Stimulated activated CD8-positive, alpha-beta memory T cell treated with anti-CD3 and anti-CD28 coated beads, Interleukin-12 subunit alpha, Interleukin-12 subunit beta, amount 100 ng/mL, for 24 hours (primary cell): ENCODE measurements at regions not wholly inside any gene's neighbourhood (a gene's known extent, or its start where the extent isn't known, plus 50 kb on each side); places are given as distances from the start of the nearest gene placed in this dataset.

Experiments used
- DNase-seq: peaks from one replicate; pipeline ENCODE4 v3.0.0-alpha.2; 2020; ENCODE audit errors: extremely low read depth

DNA sequence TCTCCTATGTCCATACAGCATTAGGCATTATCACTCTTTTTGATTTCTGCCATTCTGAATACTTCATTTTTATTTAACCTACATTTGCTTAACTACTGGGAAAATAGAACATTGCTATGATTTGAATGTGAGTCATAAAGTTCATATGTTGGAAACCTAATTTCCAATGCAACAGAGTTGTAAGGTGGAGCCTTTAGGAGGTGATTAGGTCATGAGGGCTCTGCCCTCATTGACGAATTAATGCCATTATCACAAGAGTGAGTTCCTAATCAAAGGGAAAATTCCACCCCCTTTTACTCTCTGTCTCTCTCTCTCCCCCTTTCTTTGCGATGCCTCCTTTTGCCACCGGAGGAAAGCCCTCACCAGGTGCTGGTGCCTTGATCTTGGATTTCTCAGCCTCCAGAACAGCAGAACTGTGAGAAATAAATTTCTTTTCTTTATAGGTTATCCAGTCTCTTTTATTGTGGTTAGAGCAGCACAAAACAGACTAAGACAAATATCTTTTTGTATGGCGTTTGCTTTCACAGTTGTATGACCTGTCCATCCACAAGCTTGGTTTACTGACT lies 180.1 kb upstream of the ARID2 start:
- no peak for DNase-seq

DNA sequence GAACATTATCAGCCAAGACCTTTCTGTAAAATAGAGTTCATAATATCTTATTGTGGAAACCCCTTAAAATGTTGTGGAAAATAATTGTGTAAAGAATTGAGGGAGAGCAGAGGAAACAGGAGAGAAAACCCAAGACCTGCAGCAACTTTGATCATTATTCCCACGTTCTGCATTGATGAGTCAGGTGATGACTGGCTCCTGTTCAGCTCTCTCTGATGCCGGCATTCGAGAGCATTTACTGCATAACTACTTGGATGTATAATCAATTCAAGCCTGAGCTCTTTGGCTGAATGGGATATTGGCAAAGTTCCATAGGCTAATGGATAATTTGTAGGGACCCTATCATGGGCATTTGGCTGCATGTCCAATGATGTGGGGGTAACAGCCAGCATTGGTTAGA lies 176.3 kb upstream of the ARID2 start:
- no peak for DNase-seq

DNA sequence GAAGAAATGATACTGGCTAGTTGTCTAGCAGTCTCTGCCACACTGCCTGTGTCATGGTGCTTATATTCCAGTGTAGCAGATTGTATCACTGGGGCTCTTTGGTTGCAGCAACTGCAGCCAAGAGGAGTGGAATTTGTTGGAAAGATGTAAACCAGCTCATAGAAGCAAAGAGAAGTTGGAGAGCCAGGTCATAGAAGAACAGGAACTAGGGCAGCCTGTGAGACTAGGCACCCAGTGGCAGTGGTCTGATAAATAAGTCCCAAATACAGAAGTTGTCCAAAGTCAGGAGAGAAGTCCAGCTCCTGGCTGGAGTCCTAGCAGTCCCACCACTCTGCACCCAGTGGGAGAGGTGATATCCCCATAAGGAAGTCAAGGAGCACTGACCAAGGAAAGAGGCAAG lies 172.5 kb upstream of the ARID2 start:
- DNase-seq = no peak

DNA sequence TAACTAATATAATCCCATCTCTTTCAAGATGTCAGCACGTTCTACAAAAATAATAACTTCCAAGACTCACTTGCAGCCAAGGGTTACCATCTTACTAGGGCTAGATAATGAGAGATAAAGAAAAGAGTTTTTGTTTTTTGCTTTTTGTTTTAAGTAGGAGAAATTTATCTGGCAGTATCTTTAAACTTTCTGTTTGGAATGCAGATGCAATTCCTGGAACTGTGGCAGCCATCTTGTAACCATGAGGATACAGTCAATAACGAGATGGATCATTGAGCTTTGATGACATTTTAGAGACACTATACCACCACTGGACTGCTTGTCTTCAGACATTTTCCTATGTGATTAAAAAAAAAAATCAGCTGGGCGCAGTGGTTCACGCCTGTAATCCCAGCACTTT lies 171.2 kb upstream of the ARID2 start:
- no peak for DNase-seq

DNA sequence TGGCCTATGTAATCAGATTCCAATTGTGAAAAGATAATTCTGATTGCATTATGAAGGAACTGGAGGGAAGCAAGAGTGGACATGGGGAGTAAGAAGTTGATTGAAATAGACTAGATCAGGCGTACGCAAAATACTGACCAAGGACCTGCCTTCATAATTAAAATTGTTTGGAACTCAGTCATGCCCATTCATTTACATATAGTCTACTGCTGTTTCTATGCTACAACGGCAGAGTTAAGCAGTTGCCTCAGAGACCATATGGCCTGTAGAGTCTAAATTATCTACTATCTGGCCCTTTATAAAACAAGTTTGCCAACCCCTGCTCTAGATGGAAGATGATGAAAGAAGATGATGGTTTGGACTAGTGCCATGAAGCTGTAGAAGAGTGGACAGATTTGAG lies 170.0 kb upstream of the ARID2 start:
- DNase-seq = no peak

DNA sequence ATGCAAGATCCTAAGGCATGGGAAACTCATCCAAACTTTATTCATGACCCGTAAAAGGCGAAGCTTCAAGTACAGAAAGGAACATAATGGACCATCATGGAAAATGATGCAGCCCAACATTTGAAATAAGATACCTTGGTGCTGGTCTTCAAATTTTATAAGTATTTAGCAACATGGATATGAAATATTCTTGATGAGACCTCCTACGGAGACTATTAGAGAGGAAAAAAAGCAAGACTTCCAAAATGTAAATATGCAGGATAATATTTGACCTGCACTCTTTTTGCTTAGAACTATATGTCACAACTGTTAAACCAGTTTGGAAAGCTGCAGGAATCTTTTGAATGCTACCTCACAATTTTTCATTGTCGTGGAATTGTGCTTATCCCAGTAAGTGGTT lies 168.8 kb upstream of the ARID2 start:
- DNase-seq = no peak

DNA sequence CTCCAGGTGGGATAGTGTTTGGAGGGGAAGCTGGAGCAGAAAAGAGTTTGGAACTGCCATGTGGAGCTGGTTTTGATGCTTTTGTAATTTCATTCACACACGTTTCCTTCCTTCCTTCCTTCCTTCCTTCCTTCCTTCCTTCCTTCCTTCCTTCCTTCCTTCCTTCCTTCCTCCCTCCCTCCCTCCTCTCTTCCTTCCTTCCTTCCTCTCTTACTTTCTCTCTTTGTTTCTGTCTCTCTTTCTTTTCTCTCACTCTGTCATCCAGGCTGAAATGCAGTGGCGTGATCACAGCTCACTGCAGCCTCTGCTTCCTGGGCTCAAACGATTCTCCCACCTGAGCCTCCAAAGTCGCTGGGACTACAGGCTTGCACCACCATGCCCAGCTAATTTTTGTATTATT lies 168.0 kb upstream of the ARID2 start:
- no peak for DNase-seq

DNA sequence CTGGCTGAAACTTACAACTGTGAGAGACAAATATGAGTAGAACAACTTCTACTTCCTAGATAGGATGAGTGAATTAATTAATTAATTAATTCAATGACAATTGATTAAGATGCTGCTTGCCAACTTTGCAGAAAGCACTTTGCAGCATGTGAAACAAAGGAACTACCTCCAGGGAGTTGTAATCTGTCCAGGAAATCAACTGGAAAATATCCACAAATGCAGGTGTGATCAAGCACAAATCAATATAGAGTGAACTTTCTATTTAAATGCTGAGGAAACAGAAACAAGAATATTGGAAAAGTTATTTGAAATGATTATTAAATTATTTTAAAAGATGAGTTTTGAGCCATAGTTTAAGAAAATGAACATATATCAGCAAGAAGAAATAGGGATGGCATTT lies 163.9 kb upstream of the ARID2 start:
- DNase-seq = no peak

DNA sequence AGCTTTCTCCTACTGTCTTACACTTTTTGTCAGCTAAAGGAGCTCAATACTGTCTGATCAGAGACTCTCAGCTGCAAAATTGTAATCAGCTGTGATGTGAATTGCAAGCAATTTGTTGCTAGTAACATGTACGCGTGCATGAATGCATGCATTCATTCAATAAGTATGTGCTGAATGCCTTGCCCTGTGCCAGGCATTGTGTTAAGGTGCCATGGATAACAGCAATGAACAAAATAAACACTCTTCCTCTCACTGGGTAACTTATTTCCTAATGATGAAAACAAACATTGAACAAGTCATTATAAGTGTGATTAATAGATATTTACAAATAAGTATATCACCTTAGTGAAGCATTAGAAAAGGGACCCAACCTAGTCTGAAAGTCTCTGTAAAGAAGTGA lies 163.2 kb upstream of the ARID2 start:
- no peak for DNase-seq

DNA sequence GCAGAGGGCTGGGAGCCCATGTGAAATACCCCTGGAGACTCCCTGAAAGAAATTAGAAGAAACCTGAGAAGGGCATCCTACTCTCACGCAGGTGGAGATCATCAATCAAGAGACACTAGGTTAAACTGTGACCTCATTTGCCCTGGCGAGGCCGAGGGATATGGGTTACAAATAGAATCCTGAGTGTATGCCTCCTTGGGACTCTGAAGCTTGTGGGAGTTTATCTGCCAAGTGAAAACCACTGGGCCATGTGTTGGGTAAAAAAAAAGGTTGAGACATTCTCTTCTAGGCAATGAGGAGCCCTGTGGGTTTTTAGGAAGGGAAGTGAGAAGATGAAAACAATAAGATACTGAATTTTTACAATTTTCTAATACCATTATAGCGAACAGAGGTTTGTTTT lies 160.7 kb upstream of the ARID2 start:
- DNase-seq = no peak

DNA sequence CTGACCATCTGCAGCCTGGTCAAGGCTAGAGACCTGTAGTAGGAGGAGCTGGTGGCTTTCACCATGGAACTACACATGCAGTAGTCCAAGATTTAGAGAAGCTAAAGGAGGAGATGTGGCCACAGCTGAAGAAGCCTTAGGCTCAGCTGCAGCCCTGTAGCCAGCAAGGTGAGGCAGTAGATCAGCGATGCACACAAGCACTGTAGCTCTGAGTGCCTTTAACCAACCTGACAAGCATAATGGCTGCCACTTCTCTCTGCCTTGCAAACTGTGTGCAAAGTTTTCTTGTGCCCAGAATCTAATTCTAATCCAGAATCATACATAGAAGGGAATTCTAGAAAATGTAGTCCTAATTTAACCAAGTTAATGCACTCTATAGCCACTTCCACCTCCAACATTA lies 159.0 kb upstream of the ARID2 start:
- DNase-seq = no peak

DNA sequence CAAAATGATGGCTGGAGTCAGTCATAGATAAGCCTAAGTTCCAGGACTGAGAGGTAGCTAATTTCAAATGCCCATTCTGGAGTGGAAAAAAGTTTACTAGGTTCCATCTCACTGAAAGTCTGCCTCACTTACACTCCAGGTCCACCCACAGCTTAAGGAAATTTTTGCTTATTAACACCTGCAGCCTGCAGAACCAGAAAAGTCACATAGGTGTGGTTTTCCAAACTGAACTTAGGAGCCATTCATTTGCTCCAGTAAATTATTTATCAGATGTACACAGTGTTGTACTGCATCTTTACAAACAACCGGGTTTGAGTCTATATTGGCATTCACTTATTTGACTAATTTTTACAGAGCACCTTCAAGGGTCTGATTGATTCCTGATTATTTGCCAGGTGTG lies 157.4 kb upstream of the ARID2 start:
- DNase-seq = no peak

DNA sequence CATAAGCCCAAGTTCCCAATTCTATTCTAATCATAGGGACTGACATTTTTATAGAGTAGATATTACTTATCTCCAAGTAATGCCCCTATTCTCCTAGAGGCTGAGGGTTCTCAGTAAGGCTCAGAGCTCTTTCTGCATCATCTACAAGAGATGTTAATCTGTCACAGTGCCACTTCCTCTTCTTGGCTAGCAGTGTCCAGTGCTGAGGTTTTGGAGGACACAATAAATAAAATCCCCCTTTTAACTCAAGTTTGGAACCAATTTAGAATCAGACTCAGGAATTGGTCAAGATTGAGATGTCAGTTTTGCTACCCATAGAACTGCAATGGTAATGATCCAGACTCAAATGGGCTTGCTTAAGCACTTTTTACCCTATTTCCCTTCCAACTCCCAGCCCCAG lies 154.1 kb upstream of the ARID2 start:
- no peak for DNase-seq

DNA sequence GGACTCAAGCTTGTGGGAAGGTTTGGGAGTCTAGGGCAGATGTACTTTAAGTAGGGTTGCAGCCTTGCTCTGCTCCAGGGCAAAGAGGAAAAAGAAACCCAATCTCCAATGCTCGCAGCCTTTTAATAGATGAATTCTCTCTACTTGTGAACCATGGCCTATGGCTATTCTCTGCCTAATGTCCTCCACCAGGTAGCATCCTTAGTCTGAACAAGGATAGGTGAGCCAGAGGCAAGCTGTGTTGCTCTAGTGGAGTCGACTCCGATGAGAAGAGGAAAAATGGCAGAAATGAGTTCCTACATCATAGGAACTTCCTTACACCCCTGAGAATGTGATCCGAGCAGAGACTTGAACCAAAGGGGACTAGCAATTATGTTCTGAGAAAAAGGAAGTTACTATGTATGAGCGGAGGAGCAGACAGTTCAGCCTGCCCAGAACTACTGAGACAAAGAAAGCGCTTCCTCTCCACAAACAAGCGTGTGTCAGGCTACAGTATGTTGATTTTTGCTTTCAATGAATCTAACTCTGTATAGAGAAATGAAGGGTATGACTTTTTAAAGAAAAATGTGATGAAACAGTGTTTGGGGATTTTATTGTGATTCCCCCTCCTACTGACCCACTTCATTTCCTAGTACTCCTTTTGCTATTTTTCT lies 153.6 kb upstream of the ARID2 start:
- no peak for DNase-seq

DNA sequence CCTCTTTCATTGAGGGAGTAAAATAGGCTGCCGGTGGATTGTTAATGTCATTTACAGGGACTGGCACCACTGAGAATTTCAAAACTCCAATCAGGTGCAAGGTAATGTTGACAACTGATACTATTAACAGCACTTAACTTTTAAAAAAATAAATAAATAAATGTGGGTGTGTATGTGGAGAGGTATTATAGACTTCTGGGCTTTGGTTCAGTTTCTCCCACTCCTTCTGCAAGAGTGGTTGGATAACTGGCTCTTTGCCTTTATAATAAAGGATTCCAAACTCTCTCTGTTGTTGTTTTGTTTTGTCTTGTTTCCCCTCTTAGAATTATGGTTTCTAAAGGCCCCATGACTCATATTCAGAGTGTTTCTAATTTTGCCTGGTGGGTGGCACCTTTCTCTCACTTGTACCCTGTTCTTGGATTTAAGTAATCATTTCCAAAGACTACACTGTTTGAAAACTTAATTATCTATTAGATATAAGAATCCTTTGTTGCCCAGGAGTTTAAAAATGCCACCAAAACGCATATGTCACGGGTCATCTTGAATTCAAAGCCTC lies 151.6 kb upstream of the ARID2 start:
- DNase-seq = no peak

DNA sequence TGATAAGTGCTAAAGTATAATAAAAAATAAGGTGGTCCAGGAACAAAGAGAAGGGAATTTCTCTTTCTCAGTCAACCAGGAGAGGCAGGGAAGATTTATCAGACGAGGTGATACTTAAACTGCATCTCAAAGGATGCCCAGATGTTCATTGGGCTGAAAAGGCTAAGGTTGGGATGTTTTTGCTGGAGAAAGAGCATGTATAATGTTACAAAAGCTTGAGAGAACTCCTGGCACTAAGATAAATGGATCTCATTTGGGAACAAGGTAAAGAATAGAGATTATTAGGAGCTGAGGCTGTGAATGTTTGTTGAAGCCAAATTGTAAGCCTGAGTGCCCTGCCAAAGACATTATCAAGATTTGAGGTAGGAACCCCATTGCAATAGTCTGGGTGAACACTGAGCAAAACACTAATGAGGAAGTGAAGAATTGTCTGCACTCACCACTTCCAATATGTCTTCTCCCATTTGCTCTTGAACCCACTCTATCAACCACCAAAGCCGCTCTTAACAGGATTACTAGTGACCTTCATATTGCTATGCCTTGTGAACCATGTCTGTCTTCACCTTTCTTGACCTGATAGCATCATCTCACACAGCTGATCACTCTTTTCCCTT lies 149.0 kb upstream of the ARID2 start:
- DNase-seq = no peak

DNA sequence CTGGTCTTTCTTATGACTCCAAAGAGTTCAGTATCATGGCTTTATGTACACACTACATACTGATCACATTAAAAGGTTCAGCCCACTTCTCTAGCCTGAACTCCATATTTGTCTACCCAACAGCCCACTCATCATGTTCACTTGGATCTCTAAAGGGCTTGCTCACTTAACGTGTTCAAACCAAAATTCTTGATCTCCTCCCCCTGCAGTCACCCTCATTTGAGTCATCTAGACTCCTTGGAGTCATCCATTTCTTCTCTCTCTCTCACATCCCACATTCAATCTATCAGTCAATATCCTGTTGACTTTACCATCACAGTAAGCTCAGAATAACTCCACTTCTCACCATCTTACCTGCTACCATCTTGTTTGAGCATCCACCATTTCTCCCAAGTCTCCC lies 148.4 kb upstream of the ARID2 start:
- no peak for DNase-seq

DNA sequence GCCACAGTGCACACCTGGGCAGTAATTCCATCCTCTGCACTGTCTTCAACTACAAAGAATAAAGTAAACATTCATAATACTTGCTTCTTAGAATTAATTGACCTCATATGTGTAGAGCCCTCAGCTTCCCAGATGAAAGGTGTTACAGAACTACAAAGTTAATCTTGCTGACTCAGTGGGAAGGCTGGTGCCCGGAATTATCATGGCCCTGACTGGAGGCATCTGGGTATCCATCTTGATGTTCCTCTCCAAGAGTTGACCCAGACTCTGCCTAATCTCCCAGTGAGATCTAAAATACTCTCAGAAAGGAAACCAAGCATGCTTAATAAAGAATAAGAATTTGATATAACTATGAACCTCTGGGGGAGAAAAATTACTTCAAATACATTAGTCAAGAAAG lies 147.0 kb upstream of the ARID2 start:
- no peak for DNase-seq

DNA sequence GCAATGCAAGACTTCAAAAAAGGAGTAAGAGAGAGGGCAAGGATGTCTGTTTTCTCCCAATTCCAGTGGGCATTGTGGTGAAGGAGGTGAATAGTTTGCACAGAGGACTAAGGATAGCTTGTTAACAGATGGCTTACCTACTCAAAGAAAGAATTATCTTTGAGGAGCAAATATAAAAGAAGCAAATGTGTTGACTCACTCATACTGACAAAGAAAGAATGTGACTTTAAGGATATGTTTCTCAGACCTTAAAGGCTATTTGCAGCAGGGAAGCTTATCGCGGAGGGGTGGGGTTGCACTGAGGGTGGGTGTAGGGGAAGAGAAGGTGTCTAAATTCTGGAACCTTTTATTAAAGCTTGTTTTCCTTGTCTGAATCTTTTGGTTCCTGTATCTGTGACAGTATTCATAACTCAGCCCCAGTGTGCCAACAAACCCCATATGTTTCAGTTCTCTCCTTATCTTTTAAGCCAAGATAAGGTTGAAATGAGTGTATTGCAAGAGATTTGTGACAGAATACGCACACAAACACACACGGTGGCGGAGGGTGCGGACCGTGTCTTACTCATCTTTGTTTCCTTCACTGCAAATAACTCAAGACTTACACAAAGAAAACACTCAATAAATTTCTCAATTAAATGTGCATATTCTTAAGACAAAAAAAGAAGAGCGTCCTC lies 146.4 kb upstream of the ARID2 start:
- DNase-seq = no peak

DNA sequence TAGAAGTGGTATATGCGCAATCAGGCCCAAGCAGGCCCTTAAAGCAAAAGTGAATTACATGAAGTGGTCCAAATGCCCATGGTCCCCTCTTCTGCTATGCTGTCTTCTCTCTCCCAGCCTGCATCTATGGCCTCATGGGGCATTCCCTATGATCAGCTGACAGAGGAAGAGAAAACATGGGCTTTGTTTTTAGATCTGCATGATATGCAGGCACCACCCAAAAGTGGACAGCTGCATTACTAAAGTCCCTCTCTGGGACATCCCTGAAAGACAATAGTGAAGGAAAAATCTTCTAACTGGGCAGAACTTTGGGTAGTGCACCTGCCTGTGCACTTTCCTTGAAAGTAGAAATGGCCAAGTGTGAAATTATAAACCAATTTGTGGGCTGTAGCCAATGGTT lies 145.2 kb upstream of the ARID2 start:
- no peak for DNase-seq

DNA sequence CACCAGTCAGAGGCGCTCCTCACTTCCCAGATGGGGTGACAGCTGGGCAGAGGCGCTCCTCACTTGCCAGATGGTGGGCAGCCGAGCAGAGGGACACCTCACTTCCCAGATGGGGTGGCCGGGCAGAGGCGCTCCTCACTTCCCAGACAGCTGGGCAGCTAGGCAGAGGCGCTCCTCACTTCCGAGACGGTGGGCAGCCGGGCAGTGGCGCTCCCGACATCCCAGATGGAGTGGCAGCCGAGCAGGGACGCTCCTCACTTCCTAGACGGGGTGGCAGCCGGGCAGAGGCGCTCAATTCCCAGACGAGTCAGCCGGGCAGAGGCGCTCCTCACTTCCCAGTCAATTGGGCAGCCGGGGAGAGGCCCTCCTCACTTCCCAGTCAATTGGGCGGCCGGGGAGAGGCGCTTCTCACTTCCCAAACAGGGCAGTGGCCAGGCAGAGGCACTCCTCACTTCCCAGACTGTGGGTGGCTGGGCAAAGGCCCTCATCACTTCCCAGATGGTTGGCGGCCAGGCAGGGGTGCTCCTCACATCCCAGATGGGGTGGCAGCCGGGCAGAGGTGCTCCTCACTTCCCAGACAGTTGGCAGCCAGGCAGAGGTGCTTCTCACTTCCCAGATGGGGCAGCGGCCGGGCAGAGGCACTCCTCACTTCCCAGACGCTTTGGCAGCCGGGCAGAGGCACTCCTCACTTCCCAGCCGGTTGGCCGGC lies 143.8 kb upstream of the ARID2 start:
- no peak for DNase-seq

DNA sequence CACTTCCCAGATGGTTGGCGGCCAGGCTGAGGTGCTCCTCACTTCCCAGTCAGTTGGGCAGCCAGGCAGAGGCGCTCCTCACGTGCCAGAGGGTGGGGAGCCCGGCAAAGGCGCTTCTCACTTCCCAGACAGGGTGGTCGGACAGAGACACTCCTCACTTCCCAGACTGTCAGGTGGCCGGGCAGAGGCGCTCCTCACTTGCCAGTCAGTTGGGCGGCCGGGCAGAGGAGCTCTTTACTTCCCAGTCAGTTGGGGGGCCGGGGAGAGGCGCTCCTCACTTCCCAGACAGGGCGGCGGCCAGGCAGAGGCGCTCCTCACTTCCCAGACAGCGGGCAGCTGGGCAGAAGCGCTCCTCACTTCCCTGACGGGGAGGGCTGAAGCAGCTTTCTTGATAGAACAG lies 143.0 kb upstream of the ARID2 start:
- no peak for DNase-seq
